B cell (primary cell): ENCODE measurements at regions not wholly inside any gene's neighbourhood (a gene's known extent, or its start where the extent isn't known, plus 50 kb on each side); places are given as distances from the start of the nearest gene placed in this dataset.

ENCODE experiments used
- ATAC-seq: fragments of 200-7000 bp; cut with Tn5 transposase; one replicate; pipeline ENCODE4 v1.10.0; 2021; ENCODE audit warnings: low read depth, mild to moderate bottlenecking, moderate number of reproducible peaks, moderate library complexity
- CTCF ChIA-PET: fragments of 350-600 bp; sonication (Branson Sonifier 250); formaldehyde crosslinking; loops from one replicate; lab custom pipeline; 2021; ENCODE audit warnings: antibody characterized with exemption, inconsistent platforms; lab: Charles Lee
- POLR2A ChIA-PET: fragments of 350-600 bp; sonication (Branson Sonifier 250); formaldehyde crosslinking; loops from one replicate; lab custom pipeline; 2021; ENCODE audit warnings: antibody characterized with exemption; lab: Charles Lee
- DNase-seq: peaks from one replicate; pipeline ENCODE4 v3.0.0; 2013
- H2AFZ ChIP-seq: 2 replicates; pipeline ENCODE4 v1.6.1; 2012; ENCODE audit warnings: mild to moderate bottlenecking, low read depth, low read length; ENCODE audit not compliant: insufficient read depth, poor library complexity, severe bottlenecking
- H3K27ac ChIP-seq, 2 donors: 1 replicate in 1 of 2; 2 replicates in 1 of 2; pipeline ENCODE4 v1.5.1; 2012 to 2013; ENCODE audit warnings: low read length in 2 of 2, mild to moderate bottlenecking in 2 of 2, moderate library complexity in 1 of 2
- H3K27me3 ChIP-seq, 4 experiments: fragments of 200-600 bp in 1 of 4; sonication (generic) in 1 of 4; replicated peaks in 1 of 4; 1 replicate in 2 of 4; 2 replicates in 2 of 4; pipeline versions ENCODE4 v1.6.1 to v1.7.0; 2013 to 2016; ENCODE audit warnings: low read length in 3 of 4, mild to moderate bottlenecking in 2 of 4, mixed read lengths in 1 of 4, moderate library complexity in 1 of 4; ENCODE audit not compliant: insufficient read depth in 4 of 4, control insufficient read depth in 3 of 4; ENCODE audit errors: control extremely low read depth in 1 of 4
- H3K36me3 ChIP-seq, 2 experiments: replicated peaks in 1 of 2; 1 replicate in 1 of 2; 2 replicates in 1 of 2; pipeline versions ENCODE4 v1.6.1 to v1.7.1; 2013; ENCODE audit warnings: low read length in 1 of 2; ENCODE audit not compliant: insufficient read depth in 2 of 2, control insufficient read depth in 1 of 2; ENCODE audit errors: control extremely low read depth in 1 of 2, extremely low read depth in 1 of 2
- H3K4me1 ChIP-seq, 2 donors: fragments of 200-600 bp in 1 of 2; sonication (generic) in 1 of 2; 1 replicate in 1 of 2; 2 replicates in 1 of 2; pipeline versions ENCODE4 v1.5.1 to v1.6.1; 2013 to 2017; ENCODE audit warnings: low read length in 2 of 2; ENCODE audit not compliant: control insufficient read depth in 2 of 2, insufficient read depth in 2 of 2
- H3K4me2 ChIP-seq: replicated peaks from 2 replicates; pipeline ENCODE3; 2012; ENCODE audit warnings: mild to moderate bottlenecking, low read depth, low read length; ENCODE audit not compliant: poor library complexity, severe bottlenecking
- H3K4me3 ChIP-seq, 5 experiments: fragments of 200-600 bp in 1 of 5; sonication (generic) in 1 of 5; 1 replicate in 3 of 5; 2 replicates in 2 of 5; pipeline versions ENCODE4 v1.5.1 to v1.7.0; 2011 to 2016; ENCODE audit warnings: low read length in 4 of 5, mild to moderate bottlenecking in 4 of 5, low read depth in 2 of 5, control low read depth in 1 of 5, moderate library complexity in 1 of 5; ENCODE audit not compliant: insufficient read depth in 1 of 5; ENCODE audit errors: control extremely low read depth in 1 of 5, extremely low read depth in 1 of 5
- H3K79me2 ChIP-seq: fragments of 200-600 bp; sonication (generic); one replicate; pipeline ENCODE4 v1.6.0; 2016; ENCODE audit warnings: low read length; ENCODE audit not compliant: control insufficient read depth, insufficient read depth
- H3K9ac ChIP-seq: fragments of 200-600 bp; sonication (generic); 2 replicates; pipeline ENCODE4 v1.6.1; 2017; ENCODE audit warnings: mild to moderate bottlenecking, low read length, moderate library complexity
- H3K9me3 ChIP-seq, 3 donors: one replicate each; pipeline versions ENCODE4 v1.6.1 to v1.7.1; 2013; ENCODE audit warnings: low read length in 2 of 3; ENCODE audit not compliant: control insufficient read depth in 2 of 3, insufficient read depth in 1 of 3; ENCODE audit errors: control extremely low read depth in 1 of 3
- H4K20me1 ChIP-seq: 2 replicates; pipeline ENCODE4 v1.6.0; 2012; ENCODE audit warnings: mild to moderate bottlenecking, low read length; ENCODE audit not compliant: insufficient read depth, control insufficient read depth, poor library complexity, severe bottlenecking
- H3K27ac Mint-ChIP-seq: one replicate; pipeline ENCODE4 v1.8.0; 2021; ENCODE audit warnings: mixed read lengths
- H3K27me3 Mint-ChIP-seq: one replicate; pipeline ENCODE4 v1.8.0; 2021; ENCODE audit warnings: mixed read lengths
- H3K4me1 Mint-ChIP-seq: one replicate; pipeline ENCODE4 v1.8.0; 2021; ENCODE audit warnings: mixed read lengths
- H3K4me3 Mint-ChIP-seq: one replicate; pipeline ENCODE4 v1.8.0; 2021; ENCODE audit warnings: mixed read lengths
- H3K9me3 Mint-ChIP-seq: one replicate; pipeline ENCODE4 v1.8.0; 2022; ENCODE audit warnings: mixed read lengths; ENCODE audit not compliant: insufficient read depth
- EZH2 ChIP-seq: IDR thresholded peaks from 2 replicates; pipeline ENCODE4 v1.6.1; 2012; ENCODE audit warnings: borderline replicate concordance, low read depth, mild to moderate bottlenecking, moderate library complexity, low read length; ENCODE audit not compliant: insufficient read depth, poor library complexity, severe bottlenecking
- WGBS: methylation state at CpG from one replicate; pipeline ENCODE4 v1.1.5; 2013; ENCODE audit warnings: missing lambda C conversion rate; ENCODE audit not compliant: insufficient coverage; 5-methylcytosine and 5-hydroxymethylcytosine counted together
- intact Hi-C: fragments of 100-400 bp; cut with micrococcal nuclease; formaldehyde crosslinking; loops from one replicate; pipeline ENCODE4 v1.10.0; 2022
- TF ChIP-seq, protein P1 (sequence below): fragments of 200-600 bp; IDR thresholded peaks from one replicate; pipeline ENCODE4 v1.8.0; 2022; ENCODE audit warnings: antibody characterized with exemption, mild to moderate bottlenecking

DNA sequence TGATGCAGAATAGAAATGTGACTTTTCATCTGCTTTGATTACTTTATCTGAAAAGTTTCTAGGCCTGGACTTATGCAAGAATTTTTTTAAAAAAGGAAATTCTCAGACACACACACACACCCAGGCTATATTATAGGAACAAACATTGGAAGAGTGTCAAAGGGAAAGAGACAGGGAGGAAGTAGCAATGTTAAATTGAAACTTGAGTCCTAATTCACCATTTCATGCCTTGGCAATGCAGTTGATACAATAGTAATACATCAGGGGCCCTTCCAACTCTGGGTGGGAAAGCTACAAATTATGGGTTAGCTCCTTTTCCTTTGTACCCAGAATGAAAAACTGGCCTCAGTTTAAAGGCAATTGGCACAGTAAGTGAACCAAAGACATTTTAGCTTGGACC is 258.0 kb upstream of the LYZL1 start:
- no peak overlapping the region for H3K4me3 ChIP-seq
- Mint-ChIP-seq H3K4me3 (no peak overlapping the region), H3K27me3 (peaks cover 5% of the 10 kb centered on the region), H3K27ac (no peak overlapping the region), H3K9me3 (no peaks in the 10 kb centered on the region), H3K4me1 (no peaks in the 10 kb centered on the region)
- no peak overlapping the region for H3K9ac ChIP-seq
- no peak for ATAC-seq
- DNase-seq, result no peak
- H2AFZ ChIP-seq, result no peak overlapping the region
- H3K4me2 ChIP-seq, result no peak overlapping the region
- H3K4me1 ChIP-seq, result no peaks in the 10 kb centered on the region
- no peak overlapping the region for H3K27ac ChIP-seq
- intact Hi-C loops, result no loop called here
- no peaks in the 10 kb centered on the region for H3K27me3 ChIP-seq
- no peaks in the 10 kb centered on the region for H4K20me1 ChIP-seq
- H3K36me3 ChIP-seq, result no peaks in the 10 kb centered on the region
- TF ChIP-seq EZH2, result no peak
- TF ChIP-seq, protein P1, sequence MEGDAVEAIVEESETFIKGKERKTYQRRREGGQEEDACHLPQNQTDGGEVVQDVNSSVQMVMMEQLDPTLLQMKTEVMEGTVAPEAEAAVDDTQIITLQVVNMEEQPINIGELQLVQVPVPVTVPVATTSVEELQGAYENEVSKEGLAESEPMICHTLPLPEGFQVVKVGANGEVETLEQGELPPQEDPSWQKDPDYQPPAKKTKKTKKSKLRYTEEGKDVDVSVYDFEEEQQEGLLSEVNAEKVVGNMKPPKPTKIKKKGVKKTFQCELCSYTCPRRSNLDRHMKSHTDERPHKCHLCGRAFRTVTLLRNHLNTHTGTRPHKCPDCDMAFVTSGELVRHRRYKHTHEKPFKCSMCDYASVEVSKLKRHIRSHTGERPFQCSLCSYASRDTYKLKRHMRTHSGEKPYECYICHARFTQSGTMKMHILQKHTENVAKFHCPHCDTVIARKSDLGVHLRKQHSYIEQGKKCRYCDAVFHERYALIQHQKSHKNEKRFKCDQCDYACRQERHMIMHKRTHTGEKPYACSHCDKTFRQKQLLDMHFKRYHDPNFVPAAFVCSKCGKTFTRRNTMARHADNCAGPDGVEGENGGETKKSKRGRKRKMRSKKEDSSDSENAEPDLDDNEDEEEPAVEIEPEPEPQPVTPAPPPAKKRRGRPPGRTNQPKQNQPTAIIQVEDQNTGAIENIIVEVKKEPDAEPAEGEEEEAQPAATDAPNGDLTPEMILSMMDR, result no peak
- POLR2A ChIA-PET, result no interaction called here
- H3K79me2 ChIP-seq, result no peaks in the 10 kb centered on the region
- H3K9me3 ChIP-seq, result peaks cover 0 to 4% (median 0%) of the 10 kb centered on the region in 3 donors
- CTCF ChIA-PET, result no interaction called here

DNA sequence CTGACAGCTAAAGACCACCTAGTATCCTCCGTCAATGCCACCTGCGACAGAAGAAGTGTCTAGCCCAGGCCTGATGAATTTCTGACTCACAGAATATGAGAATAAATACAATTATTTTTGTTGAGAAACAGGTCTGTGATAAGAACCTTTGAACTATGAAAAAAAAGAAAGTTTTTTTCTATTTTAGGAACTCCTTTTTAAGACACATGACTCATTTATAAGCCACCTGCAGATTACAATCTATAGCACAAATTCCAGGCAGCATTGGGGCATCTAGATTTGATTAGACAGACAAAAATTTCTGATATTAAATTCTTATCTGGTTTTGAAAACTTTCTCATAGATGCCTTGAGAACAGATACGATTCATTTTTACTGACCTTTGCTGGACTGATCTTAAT is 256.7 kb upstream of the LYZL1 start:
- H3K9ac ChIP-seq, result no peak overlapping the region
- H3K4me2 ChIP-seq, result no peak overlapping the region
- CTCF ChIA-PET, result no interaction called here
- no peak overlapping the region for H3K4me3 ChIP-seq
- Mint-ChIP-seq H3K4me3 (no peak overlapping the region), H3K9me3 (no peaks in the 10 kb centered on the region), H3K27me3 (peaks cover 5% of the 10 kb centered on the region), H3K27ac (no peak overlapping the region), H3K4me1 (no peaks in the 10 kb centered on the region)
- no peak overlapping the region for H3K27ac ChIP-seq
- H3K27me3 ChIP-seq, result no peaks in the 10 kb centered on the region
- H3K36me3 ChIP-seq, result no peaks in the 10 kb centered on the region
- peaks cover 0 to 4% (median 0%) of the 10 kb centered on the region in 3 donors for H3K9me3 ChIP-seq
- no peak overlapping the region for H2AFZ ChIP-seq
- no CpG with 5 or more reads among the region's 3 CpGs for WGBS
- ATAC-seq (no peak), DNase-seq (no peak)
- POLR2A ChIA-PET, result no interaction called here
- no peaks in the 10 kb centered on the region for H3K4me1 ChIP-seq
- no peaks in the 10 kb centered on the region for H4K20me1 ChIP-seq
- no peaks in the 10 kb centered on the region for H3K79me2 ChIP-seq
- no peak for TF ChIP-seq EZH2
- TF ChIP-seq, protein P1, result no peak
- intact Hi-C loops, result no loop called here
